SK-N-SH treated with all-trans-retinoic acid at 6 μM for 48 hours (cell line): ENCODE measurements at regions not wholly inside any gene's neighbourhood (a gene's known extent, or its start where the extent isn't known, plus 50 kb on each side); places are given as distances from the start of the nearest gene placed in this dataset.

ENCODE experiments used
- ARNTL ChIP-seq: fragments of 450-650 bp; formaldehyde crosslinking; IDR thresholded peaks from 2 replicates; pipeline ENCODE4 v1.5.0; 2020; ENCODE audit warnings: low read depth, mild to moderate bottlenecking, moderate library complexity, borderline replicate concordance
- ESRRG ChIP-seq: fragments of 250-450 bp; sonication (Bioruptor Pico); IDR thresholded peaks from 2 replicates; pipeline ENCODE4 v1.6.1; 2021; ENCODE audit warnings: mild to moderate bottlenecking
- GLIS3 ChIP-seq: fragments of 250-450 bp; sonication (Bioruptor Pico); IDR thresholded peaks from 2 replicates; pipeline ENCODE4 v1.5.0; 2020; ENCODE audit warnings: mild to moderate bottlenecking, moderate library complexity
- ISL1 ChIP-seq: fragments of 250-450 bp; sonication (Bioruptor Pico); IDR thresholded peaks from 2 replicates; pipeline ENCODE4 v2.1.2; 2022; ENCODE audit warnings: mild to moderate bottlenecking, moderate library complexity
- RARB ChIP-seq: fragments of 250-450 bp; sonication (Bioruptor Pico); IDR thresholded peaks from 2 replicates; pipeline ENCODE4 v1.8.0; 2021; ENCODE audit warnings: mild to moderate bottlenecking, moderate library complexity
- ZNF70 ChIP-seq: fragments of 450-650 bp; formaldehyde crosslinking; IDR thresholded peaks from 2 replicates; pipeline ENCODE4 v1.5.0; 2020; ENCODE audit warnings: mild to moderate bottlenecking, moderate library complexity
- ZNF8 ChIP-seq: fragments of 450-650 bp; formaldehyde crosslinking; IDR thresholded peaks from 2 replicates; pipeline ENCODE4 v1.5.0; 2020; ENCODE audit warnings: mild to moderate bottlenecking, moderate library complexity
- TF ChIP-seq, protein P1 (sequence below): fragments of 250-450 bp; sonication (Bioruptor Pico); IDR thresholded peaks from 2 replicates; pipeline ENCODE4 v1.8.0; 2020; ENCODE audit warnings: mild to moderate bottlenecking, moderate library complexity, borderline replicate concordance
- TF ChIP-seq, protein P2 (sequence below): fragments of 250-450 bp; sonication (Bioruptor Pico); IDR thresholded peaks from 2 replicates; pipeline ENCODE4 v1.5.1; 2020; ENCODE audit warnings: low read depth, mild to moderate bottlenecking, moderate library complexity
- TF ChIP-seq, protein P3 (sequence below): fragments of 250-450 bp; sonication (Bioruptor Pico); IDR thresholded peaks from 2 replicates; pipeline ENCODE4 v1.8.0; 2021; ENCODE audit warnings: low read depth, mild to moderate bottlenecking, moderate library complexity, borderline replicate concordance
- TF ChIP-seq, protein P4 (sequence below): fragments of 250-450 bp; sonication (Bioruptor Pico); IDR thresholded peaks from 2 replicates; pipeline ENCODE4 v1.5.0; 2020; ENCODE audit warnings: mild to moderate bottlenecking, moderate library complexity

GRCh38 chr2:180753809-180754761 is 226.3 kb upstream of the UBE2E3 start:
- TF ChIP-seq ZNF70 (CRISPR knock-in tag): no peak
- TF ChIP-seq, protein P1, sequence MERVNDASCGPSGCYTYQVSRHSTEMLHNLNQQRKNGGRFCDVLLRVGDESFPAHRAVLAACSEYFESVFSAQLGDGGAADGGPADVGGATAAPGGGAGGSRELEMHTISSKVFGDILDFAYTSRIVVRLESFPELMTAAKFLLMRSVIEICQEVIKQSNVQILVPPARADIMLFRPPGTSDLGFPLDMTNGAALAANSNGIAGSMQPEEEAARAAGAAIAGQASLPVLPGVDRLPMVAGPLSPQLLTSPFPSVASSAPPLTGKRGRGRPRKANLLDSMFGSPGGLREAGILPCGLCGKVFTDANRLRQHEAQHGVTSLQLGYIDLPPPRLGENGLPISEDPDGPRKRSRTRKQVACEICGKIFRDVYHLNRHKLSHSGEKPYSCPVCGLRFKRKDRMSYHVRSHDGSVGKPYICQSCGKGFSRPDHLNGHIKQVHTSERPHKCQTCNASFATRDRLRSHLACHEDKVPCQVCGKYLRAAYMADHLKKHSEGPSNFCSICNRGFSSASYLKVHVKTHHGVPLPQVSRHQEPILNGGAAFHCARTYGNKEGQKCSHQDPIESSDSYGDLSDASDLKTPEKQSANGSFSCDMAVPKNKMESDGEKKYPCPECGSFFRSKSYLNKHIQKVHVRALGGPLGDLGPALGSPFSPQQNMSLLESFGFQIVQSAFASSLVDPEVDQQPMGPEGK (CRISPR knock-in tag): no peak
- no peak for TF ChIP-seq ARNTL (CRISPR knock-in tag)
- TF ChIP-seq, protein P2, sequence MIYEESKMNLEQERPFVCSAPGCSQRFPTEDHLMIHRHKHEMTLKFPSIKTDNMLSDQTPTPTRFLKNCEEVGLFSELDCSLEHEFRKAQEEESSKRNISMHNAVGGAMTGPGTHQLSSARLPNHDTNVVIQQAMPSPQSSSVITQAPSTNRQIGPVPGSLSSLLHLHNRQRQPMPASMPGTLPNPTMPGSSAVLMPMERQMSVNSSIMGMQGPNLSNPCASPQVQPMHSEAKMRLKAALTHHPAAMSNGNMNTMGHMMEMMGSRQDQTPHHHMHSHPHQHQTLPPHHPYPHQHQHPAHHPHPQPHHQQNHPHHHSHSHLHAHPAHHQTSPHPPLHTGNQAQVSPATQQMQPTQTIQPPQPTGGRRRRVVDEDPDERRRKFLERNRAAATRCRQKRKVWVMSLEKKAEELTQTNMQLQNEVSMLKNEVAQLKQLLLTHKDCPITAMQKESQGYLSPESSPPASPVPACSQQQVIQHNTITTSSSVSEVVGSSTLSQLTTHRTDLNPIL (CRISPR knock-in tag): no peak
- TF ChIP-seq, protein P3, sequence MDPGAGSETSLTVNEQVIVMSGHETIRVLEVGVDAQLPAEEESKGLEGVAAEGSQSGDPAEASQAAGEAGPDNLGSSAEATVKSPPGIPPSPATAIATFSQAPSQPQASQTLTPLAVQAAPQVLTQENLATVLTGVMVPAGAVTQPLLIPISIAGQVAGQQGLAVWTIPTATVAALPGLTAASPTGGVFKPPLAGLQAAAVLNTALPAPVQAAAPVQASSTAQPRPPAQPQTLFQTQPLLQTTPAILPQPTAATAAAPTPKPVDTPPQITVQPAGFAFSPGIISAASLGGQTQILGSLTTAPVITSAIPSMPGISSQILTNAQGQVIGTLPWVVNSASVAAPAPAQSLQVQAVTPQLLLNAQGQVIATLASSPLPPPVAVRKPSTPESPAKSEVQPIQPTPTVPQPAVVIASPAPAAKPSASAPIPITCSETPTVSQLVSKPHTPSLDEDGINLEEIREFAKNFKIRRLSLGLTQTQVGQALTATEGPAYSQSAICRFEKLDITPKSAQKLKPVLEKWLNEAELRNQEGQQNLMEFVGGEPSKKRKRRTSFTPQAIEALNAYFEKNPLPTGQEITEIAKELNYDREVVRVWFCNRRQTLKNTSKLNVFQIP (CRISPR knock-in tag): no peak
- no peak for TF ChIP-seq ESRRG (CRISPR knock-in tag)
- TF ChIP-seq, protein P4, sequence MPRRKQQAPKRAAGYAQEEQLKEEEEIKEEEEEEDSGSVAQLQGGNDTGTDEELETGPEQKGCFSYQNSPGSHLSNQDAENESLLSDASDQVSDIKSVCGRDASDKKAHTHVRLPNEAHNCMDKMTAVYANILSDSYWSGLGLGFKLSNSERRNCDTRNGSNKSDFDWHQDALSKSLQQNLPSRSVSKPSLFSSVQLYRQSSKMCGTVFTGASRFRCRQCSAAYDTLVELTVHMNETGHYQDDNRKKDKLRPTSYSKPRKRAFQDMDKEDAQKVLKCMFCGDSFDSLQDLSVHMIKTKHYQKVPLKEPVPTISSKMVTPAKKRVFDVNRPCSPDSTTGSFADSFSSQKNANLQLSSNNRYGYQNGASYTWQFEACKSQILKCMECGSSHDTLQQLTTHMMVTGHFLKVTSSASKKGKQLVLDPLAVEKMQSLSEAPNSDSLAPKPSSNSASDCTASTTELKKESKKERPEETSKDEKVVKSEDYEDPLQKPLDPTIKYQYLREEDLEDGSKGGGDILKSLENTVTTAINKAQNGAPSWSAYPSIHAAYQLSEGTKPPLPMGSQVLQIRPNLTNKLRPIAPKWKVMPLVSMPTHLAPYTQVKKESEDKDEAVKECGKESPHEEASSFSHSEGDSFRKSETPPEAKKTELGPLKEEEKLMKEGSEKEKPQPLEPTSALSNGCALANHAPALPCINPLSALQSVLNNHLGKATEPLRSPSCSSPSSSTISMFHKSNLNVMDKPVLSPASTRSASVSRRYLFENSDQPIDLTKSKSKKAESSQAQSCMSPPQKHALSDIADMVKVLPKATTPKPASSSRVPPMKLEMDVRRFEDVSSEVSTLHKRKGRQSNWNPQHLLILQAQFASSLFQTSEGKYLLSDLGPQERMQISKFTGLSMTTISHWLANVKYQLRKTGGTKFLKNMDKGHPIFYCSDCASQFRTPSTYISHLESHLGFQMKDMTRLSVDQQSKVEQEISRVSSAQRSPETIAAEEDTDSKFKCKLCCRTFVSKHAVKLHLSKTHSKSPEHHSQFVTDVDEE: no peak
- no peak for TF ChIP-seq ISL1
- TF ChIP-seq ZNF8 (CRISPR knock-in tag): no peak
- no peak for TF ChIP-seq RARB (CRISPR knock-in tag)
- TF ChIP-seq GLIS3: no peak
